CD8-positive, alpha-beta memory T cell (primary cell): ENCODE measurements at regions not wholly inside any gene's neighbourhood (a gene's known extent, or its start where the extent isn't known, plus 50 kb on each side); places are given as distances from the start of the nearest gene placed in this dataset.

ENCODE experiments used
- CTCF ChIA-PET: fragments of 350-600 bp; sonication (Branson Sonifier 250); formaldehyde crosslinking; loops from one replicate; lab custom pipeline; 2021; ENCODE audit warnings: antibody characterized with exemption; lab: Charles Lee
- POLR2A ChIA-PET: fragments of 350-600 bp; sonication (Branson Sonifier 250); formaldehyde crosslinking; loops from one replicate; lab custom pipeline; 2021; ENCODE audit warnings: antibody characterized with exemption; lab: Charles Lee
- DNase-seq, 5 donors: peaks; one replicate each; pipeline versions ENCODE4 v3.0.0 to v3.0.0-alpha.2; 2020 to 2022; ENCODE audit warnings: mixed read lengths in 1 of 5
- H3K27ac ChIP-seq: one replicate; pipeline ENCODE4 v1.7.0; 2013; ENCODE audit warnings: low read depth, mild to moderate bottlenecking, low read length, moderate library complexity
- H3K27me3 ChIP-seq: 2 replicates; pipeline ENCODE4 v1.7.0; 2013; ENCODE audit warnings: low read length, mild to moderate bottlenecking; ENCODE audit not compliant: insufficient read depth, poor library complexity, severe bottlenecking
- H3K36me3 ChIP-seq: 2 replicates; pipeline ENCODE4 v1.7.0; 2013; ENCODE audit warnings: mild to moderate bottlenecking, low read length, moderate library complexity; ENCODE audit not compliant: insufficient read depth
- H3K4me1 ChIP-seq: 2 replicates; pipeline ENCODE4 v1.7.0; 2013; ENCODE audit warnings: mild to moderate bottlenecking, low read length, moderate library complexity; ENCODE audit not compliant: insufficient read depth
- H3K4me3 ChIP-seq: 2 replicates; pipeline ENCODE4 v1.7.0; 2013; ENCODE audit warnings: mild to moderate bottlenecking, low read length
- H3K9me3 ChIP-seq: 2 replicates; pipeline ENCODE4 v1.7.0; 2013; ENCODE audit warnings: mild to moderate bottlenecking, low read length
- H3K27ac Mint-ChIP-seq, 8 donors: one replicate each; pipeline ENCODE4 v1.8.0; 2020 to 2021; ENCODE audit warnings: mixed read lengths in 8 of 8, mild to moderate bottlenecking in 6 of 8, inconsistent platforms in 3 of 8, moderate library complexity in 3 of 8
- H3K27me3 Mint-ChIP-seq, 2 donors: one replicate each; pipeline ENCODE4 v1.8.0; 2020 to 2021; ENCODE audit warnings: mixed read lengths in 2 of 2, mild to moderate bottlenecking in 1 of 2, moderate library complexity in 1 of 2
- H3K36me3 Mint-ChIP-seq, 3 donors: one replicate each; pipeline ENCODE4 v1.8.0; 2020 to 2021; ENCODE audit warnings: mixed read lengths in 3 of 3, inconsistent platforms in 1 of 3, mild to moderate bottlenecking in 1 of 3
- H3K4me1 Mint-ChIP-seq, 3 donors: one replicate each; pipeline ENCODE4 v1.8.0; 2020 to 2021; ENCODE audit warnings: mixed read lengths in 3 of 3, inconsistent platforms in 1 of 3, mild to moderate bottlenecking in 1 of 3
- H3K4me3 Mint-ChIP-seq, 7 donors: one replicate each; pipeline ENCODE4 v1.8.0; 2020 to 2021; ENCODE audit warnings: mixed read lengths in 7 of 7, mild to moderate bottlenecking in 6 of 7, moderate library complexity in 4 of 7, inconsistent platforms in 2 of 7
- H3K9me3 Mint-ChIP-seq, 5 donors: one replicate each; pipeline ENCODE4 v1.8.0; 2020 to 2022; ENCODE audit warnings: mixed read lengths in 5 of 5, mild to moderate bottlenecking in 3 of 5, moderate library complexity in 2 of 5, inconsistent platforms in 1 of 5

DNA sequence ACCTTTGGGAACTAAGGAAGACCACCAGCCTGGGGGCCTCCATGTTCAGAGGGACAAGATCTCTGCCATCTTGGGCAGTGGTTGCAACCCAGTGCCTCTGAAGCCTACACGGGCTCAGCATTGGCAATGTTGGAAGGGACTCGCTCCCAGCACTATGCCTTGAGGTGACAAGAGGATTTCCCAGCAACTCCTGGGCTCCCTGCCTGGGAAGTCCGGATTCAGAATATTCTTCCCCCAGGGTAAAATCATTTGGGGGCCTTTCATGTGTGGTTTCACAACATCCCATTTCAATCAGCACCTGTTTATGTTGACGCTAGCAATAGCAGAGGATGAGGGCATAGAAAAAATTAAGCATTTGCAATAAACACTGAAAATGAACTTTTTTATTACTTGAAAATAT lies 509.8 kb upstream of the MGMT start:
- H3K9me3 Mint-ChIP-seq, result no peaks in the 10 kb centered on the region
- no peaks in the 10 kb centered on the region for H3K27me3 Mint-ChIP-seq
- no peaks in the 10 kb centered on the region for H3K36me3 Mint-ChIP-seq
- CTCF ChIA-PET, result no interaction called here
- no peak overlapping the region for H3K4me3 ChIP-seq
- no peak overlapping the region for H3K27ac Mint-ChIP-seq
- H3K27me3 ChIP-seq, result no peaks in the 10 kb centered on the region
- H3K4me1 Mint-ChIP-seq, result no peaks in the 10 kb centered on the region
- DNase-seq, result no peak
- H3K4me3 Mint-ChIP-seq, result no peak overlapping the region
- POLR2A ChIA-PET, result no interaction called here
- H3K36me3 ChIP-seq, result no peaks in the 10 kb centered on the region
- no peak overlapping the region for H3K27ac ChIP-seq
- no peaks in the 10 kb centered on the region for H3K4me1 ChIP-seq
- H3K9me3 ChIP-seq, result no peaks in the 10 kb centered on the region

DNA sequence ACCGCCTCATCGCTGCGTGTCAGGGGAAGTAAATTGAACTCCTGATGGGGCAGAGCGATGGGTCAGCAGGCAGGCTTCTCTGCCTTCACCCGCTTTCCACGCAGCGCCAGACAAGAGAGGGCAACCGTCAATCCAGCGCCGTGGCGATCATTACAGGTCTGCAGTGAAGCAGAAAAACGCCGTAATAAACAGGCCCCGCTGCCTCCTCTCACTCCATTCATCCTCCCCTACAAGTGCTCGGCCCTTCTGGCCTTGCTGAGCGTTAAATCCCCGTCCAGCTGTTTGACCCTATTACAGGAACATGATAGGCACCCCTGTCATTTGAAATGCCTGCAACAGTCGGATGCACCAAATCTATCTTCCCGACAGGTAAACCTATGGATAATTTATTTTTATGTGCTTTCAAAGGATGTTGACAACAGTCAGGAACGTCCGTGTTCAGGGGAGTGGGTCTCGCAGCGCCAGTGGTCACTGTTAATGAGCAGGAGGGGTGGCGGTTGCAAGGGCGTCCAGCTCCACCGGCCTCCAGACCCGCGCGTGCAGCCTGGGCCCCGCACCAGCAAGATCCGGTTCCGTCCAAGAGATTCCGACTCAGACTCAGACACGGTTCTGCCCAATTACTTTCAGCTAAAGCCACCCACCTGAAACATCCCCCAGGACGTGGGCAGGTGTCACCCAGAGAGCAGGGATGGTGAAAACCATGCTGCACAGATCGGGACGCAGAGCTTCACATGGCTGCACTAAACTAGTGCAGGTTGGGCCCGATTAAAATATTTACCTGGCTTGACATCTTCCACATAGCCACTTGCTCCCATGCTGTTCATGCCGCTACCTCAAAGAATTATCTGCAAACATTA lies 508.0 kb upstream of the MGMT start:
- Mint-ChIP-seq H3K27ac (no peak overlapping the region), H3K27me3 (no peaks in the 10 kb centered on the region), H3K4me1 (no peaks in the 10 kb centered on the region), H3K9me3 (no peaks in the 10 kb centered on the region), H3K36me3 (no peaks in the 10 kb centered on the region), H3K4me3 (no peak overlapping the region)
- Histone ChIP-seq H3K27ac (no peak overlapping the region), H3K36me3 (no peaks in the 10 kb centered on the region), H3K4me3 (no peak overlapping the region), H3K27me3 (no peaks in the 10 kb centered on the region), H3K4me1 (no peaks in the 10 kb centered on the region), H3K9me3 (no peaks in the 10 kb centered on the region)
- no peak for DNase-seq
- ChIA-PET CTCF (interaction anchor here (1.3 kb wide), 1 partner anchor 11 kb away, joined by 3 read pairs; no protein-coding TSS in a partner anchor), POLR2A (no interaction called here)

DNA sequence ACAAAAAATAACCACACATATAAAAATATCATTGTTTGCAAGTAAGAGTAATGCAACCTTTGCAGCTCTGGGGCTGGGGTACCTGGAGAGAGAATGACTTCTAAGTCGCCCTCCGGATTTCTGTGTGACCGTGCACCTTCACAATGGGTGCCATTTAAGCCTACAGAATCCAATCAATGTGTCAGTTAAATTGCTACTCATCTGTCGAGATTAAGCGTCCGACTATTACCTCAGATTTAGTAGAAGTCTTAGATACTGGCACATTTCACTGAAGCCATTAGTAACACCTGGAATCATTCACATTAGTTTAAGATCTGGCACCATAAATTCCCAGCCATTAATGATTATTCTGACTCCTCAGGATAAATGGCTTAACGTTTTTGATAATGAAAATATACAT lies 507.3 kb upstream of the MGMT start:
- Mint-ChIP-seq H3K27me3 (no peaks in the 10 kb centered on the region), H3K27ac (no peak overlapping the region), H3K36me3 (no peaks in the 10 kb centered on the region), H3K9me3 (no peaks in the 10 kb centered on the region), H3K4me1 (no peaks in the 10 kb centered on the region), H3K4me3 (no peak overlapping the region)
- Histone ChIP-seq H3K27me3 (no peaks in the 10 kb centered on the region), H3K36me3 (no peaks in the 10 kb centered on the region), H3K9me3 (no peaks in the 10 kb centered on the region), H3K4me3 (no peak overlapping the region), H3K27ac (no peak overlapping the region), H3K4me1 (no peaks in the 10 kb centered on the region)
- POLR2A ChIA-PET, result no interaction called here
- CTCF ChIA-PET, result interaction anchor here (1.3 kb wide), 1 partner anchor 11 kb away, joined by 3 read pairs; no protein-coding TSS in a partner anchor
- DNase-seq, result no peak

DNA sequence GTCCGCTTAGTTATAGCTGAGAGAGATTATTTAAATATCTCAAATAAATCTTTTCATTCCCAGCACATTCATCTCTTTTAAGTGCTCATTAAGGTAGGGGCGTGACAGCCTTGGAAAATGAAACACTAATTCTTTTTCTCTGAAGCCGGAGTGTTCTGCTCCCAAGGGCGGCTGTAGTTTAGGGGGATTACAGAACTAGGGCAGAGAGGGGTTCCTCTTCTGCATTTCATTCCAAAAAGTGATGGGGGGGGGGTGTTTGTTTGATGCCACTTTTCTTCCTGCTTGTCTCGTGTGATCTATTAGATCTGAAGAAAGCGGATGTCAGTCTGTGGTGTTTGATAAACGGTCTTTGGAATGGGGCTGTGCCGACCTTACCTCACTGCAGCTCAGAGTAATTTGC lies 506.5 kb upstream of the MGMT start:
- H3K27me3 Mint-ChIP-seq, result no peaks in the 10 kb centered on the region
- no peak overlapping the region for H3K4me3 Mint-ChIP-seq
- ChIA-PET CTCF (interaction anchor here (1.3 kb wide), 1 partner anchor 10 kb away, joined by 3 read pairs; no protein-coding TSS in a partner anchor), POLR2A (no interaction called here)
- Histone ChIP-seq H3K27me3 (no peaks in the 10 kb centered on the region), H3K4me1 (no peaks in the 10 kb centered on the region), H3K36me3 (no peaks in the 10 kb centered on the region), H3K9me3 (no peaks in the 10 kb centered on the region), H3K27ac (no peak overlapping the region), H3K4me3 (no peak overlapping the region)
- H3K36me3 Mint-ChIP-seq, result no peaks in the 10 kb centered on the region
- DNase-seq, result no peak
- no peak overlapping the region for H3K27ac Mint-ChIP-seq
- H3K4me1 Mint-ChIP-seq, result no peaks in the 10 kb centered on the region
- no peaks in the 10 kb centered on the region for H3K9me3 Mint-ChIP-seq

DNA sequence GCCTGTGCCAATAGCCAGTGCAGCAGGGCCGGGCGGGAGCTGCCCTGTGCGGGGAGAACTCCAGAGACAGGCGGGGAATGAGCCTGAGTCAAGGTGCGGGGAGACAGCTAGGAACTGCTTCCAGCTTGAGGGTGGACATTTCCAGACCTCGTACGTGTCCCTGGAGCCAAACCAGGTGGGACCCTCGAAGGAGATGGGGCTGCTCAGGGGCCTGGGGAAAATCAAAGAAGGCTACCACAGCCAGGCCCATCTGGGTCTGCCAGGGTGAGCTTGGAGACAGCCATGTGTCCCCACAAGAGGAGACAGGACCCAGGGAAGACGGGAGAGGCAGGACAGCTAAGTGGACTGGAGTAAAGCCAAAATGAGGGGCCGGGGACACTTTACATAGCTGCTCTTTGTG lies 504.9 kb upstream of the MGMT start:
- Mint-ChIP-seq H3K4me1 (no peaks in the 10 kb centered on the region), H3K4me3 (no peak overlapping the region), H3K9me3 (no peaks in the 10 kb centered on the region), H3K27ac (no peak overlapping the region), H3K36me3 (no peaks in the 10 kb centered on the region), H3K27me3 (no peaks in the 10 kb centered on the region)
- Histone ChIP-seq H3K9me3 (no peaks in the 10 kb centered on the region), H3K4me1 (no peaks in the 10 kb centered on the region), H3K27ac (no peak overlapping the region), H3K27me3 (no peaks in the 10 kb centered on the region), H3K4me3 (no peak overlapping the region), H3K36me3 (no peaks in the 10 kb centered on the region)
- ChIA-PET POLR2A (no interaction called here), CTCF (no interaction called here)
- no peak for DNase-seq

DNA sequence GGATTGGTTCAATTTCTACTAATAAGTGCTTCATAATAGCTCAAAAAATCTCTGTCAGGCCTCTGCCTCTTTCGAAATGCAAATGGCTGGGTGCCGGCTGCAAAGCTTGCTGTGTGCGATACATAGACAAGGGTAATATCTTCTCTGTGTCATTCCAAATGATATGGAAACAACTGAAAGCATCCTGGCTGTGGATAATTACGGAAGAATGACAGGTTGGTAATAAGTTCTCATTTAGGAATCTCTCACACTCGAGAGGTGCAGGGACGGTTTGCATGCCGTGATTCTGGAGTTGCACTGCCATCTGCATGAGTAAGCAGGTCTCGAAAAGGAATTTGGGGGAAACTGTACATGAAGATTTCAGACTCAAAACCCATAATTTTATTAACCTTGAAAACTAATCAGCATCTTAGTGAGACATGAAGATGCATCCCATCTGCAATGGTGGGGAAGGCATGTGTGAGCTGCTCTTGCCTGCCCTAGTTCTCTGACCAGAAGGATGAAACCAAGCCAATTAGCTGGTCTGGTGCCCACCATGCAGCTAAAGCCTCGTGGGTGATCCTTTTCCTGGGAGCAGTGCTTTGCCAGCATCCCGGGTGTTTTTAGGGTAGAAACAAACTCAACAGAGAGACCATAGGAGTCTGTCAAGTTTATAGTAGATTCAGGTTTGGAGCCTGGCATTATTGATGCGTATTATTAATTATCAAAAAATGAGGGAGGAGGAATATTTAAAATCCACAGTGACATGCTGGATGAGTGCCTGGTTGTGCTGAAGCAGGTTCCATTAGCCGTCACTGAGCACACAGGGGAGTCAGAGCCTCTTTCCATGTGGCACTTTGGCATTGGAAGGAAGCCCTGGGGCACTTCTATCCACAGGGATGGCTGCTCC lies 503.6 kb upstream of the MGMT start:
- H3K4me1 Mint-ChIP-seq, result no peaks in the 10 kb centered on the region
- H3K9me3 Mint-ChIP-seq, result peaks cover 0 to 2% (median 0%) of the 10 kb centered on the region in 5 donors
- Histone ChIP-seq H3K9me3 (no peaks in the 10 kb centered on the region), H3K27ac (no peak overlapping the region), H3K4me1 (no peaks in the 10 kb centered on the region), H3K36me3 (no peaks in the 10 kb centered on the region), H3K27me3 (no peaks in the 10 kb centered on the region), H3K4me3 (no peak overlapping the region)
- no peak for DNase-seq
- ChIA-PET CTCF (no interaction called here), POLR2A (no interaction called here)
- H3K27ac Mint-ChIP-seq, result no peak overlapping the region
- H3K36me3 Mint-ChIP-seq, result no peaks in the 10 kb centered on the region
- H3K27me3 Mint-ChIP-seq, result no peaks in the 10 kb centered on the region
- H3K4me3 Mint-ChIP-seq, result no peak overlapping the region

DNA sequence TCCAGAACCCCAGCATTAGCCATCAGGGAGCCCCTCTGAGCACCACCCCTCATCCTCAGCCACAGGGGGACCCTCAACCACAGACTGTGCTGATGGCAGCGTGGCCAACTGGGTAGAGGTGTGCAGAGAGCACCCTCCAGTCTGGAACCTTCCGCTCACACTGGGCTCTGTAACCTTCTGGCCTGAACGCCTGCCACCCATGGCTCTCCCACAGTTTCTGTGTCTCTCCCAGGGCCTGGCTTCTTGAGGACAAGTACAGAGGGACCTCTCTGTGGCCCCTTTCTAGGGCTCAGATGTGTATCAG lies 503.0 kb upstream of the MGMT start:
- no peaks in the 10 kb centered on the region for H3K27me3 Mint-ChIP-seq
- no peaks in the 10 kb centered on the region for H3K4me1 Mint-ChIP-seq
- H3K4me3 Mint-ChIP-seq, result no peak overlapping the region
- no peak for DNase-seq
- no peaks in the 10 kb centered on the region for H3K36me3 Mint-ChIP-seq
- Histone ChIP-seq H3K4me1 (no peaks in the 10 kb centered on the region), H3K27me3 (no peaks in the 10 kb centered on the region), H3K4me3 (no peak overlapping the region), H3K36me3 (no peaks in the 10 kb centered on the region), H3K27ac (no peak overlapping the region), H3K9me3 (no peaks in the 10 kb centered on the region)
- ChIA-PET CTCF (no interaction called here), POLR2A (no interaction called here)
- H3K27ac Mint-ChIP-seq, result no peak overlapping the region
- peaks cover 0 to 2% (median 0%) of the 10 kb centered on the region in 5 donors for H3K9me3 Mint-ChIP-seq

DNA sequence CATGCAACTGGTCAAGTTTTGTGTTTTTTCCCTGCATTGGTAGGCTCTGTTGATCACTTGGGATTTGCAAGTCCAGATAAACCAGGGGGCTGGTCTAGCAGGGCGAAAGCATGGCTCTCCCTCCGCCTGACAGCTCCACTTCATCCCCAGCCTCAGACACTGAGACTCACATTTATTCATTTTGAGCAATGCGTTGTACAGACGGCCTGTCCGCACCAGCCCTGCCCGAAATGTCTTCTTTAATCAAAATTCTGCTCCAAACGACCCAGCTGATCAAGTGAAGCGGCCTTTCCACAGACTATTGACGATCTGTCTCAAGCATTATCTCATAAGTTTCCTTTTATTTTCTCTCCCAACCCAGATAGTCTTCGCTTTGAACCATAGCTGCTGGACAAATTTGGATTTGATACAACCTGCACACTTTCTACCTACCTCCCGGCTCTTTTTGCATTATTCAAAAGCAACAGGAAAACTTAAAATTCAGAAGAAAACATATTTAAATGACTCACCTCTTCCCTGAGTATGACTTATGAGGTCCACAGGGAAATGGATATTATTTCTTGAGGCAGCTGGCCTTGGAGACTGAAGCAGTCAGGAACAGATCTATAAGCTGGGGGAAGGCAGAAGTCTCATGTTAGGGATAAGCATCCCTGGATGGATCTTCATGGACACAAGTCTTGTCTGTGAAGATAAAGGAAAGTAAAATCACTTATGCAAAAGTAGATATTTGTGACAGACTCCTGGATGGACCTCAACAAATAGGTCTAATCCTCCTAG lies 498.9 kb upstream of the MGMT start:
- H3K27ac Mint-ChIP-seq, result no peak overlapping the region
- no peaks in the 10 kb centered on the region for H3K27me3 Mint-ChIP-seq
- ChIA-PET CTCF (no interaction called here), POLR2A (no interaction called here)
- no peaks in the 10 kb centered on the region for H3K4me1 Mint-ChIP-seq
- H3K9me3 Mint-ChIP-seq, result peaks cover 0 to 2% (median 0%) of the 10 kb centered on the region in 5 donors
- H3K36me3 Mint-ChIP-seq, result no peaks in the 10 kb centered on the region
- H3K4me3 ChIP-seq, result no peak overlapping the region
- no peak overlapping the region for H3K27ac ChIP-seq
- H3K27me3 ChIP-seq, result no peaks in the 10 kb centered on the region
- H3K4me1 ChIP-seq, result no peaks in the 10 kb centered on the region
- no peak for DNase-seq
- H3K9me3 ChIP-seq, result no peaks in the 10 kb centered on the region
- H3K36me3 ChIP-seq, result no peaks in the 10 kb centered on the region
- no peak overlapping the region for H3K4me3 Mint-ChIP-seq
